ENCODE measurements at regions not wholly inside any gene's neighbourhood (a gene's known extent, or its start where the extent isn't known, plus 50 kb on each side); places are given as distances from the start of the nearest gene placed in this dataset.

- TF ChIP-seq NFRKB (IDR thresholded peaks at IDR 0.05; ENCODE audit: low read depth) (no peak), ZNF239 (CRISPR knock-in tag; IDR thresholded peaks at IDR 0.05) (no peak), RBM22 (IDR thresholded peaks at IDR 0.05; ENCODE audit: low read depth, low read length, poor library complexity, severe bottlenecking) (no peak), HEY1 (CRISPR knock-in tag; IDR thresholded peaks at IDR 0.05; ENCODE audit: borderline replicate concordance) (no peak), EWSR1 (IDR thresholded peaks at IDR 0.05; ENCODE audit: borderline replicate concordance, low read depth, partially characterized antibody) (no peak), ILF3 (IDR thresholded peaks at IDR 0.05; ENCODE audit: borderline replicate concordance) (no peak), HDAC6 (IDR thresholded peaks at IDR 0.05; ENCODE audit: low read depth, low read length) (no peak)
These were observed 112.5 kb downstream of the ADRA2C start (continued) for GRCh38 chr4:3878678-3879077.

GRCh38 chr4:3879681-3880614 is 113.8 kb downstream of the ADRA2C start:
- CTCF ChIA-PET (ENCODE audit: low intra/inter-chr PET ratio), result interaction anchor here (0.7 kb wide), 1 partner anchor 48 kb away, joined by 4 read pairs; no protein-coding TSS in a partner anchor
- TF ChIP-seq PHTF2 (CRISPR knock-in tag; IDR thresholded peaks at IDR 0.05) (no peak), NCOA2 (IDR thresholded peaks at IDR 0.05; ENCODE audit: partially characterized antibody in 2 of 2) (no peak), ZBTB2 (IDR thresholded peaks at IDR 0.05) (no peak), ZFPM2 (CRISPR knock-in tag; IDR thresholded peaks at IDR 0.05) (no peak), ARID3A (IDR thresholded peaks at IDR 0.05; ENCODE audit: borderline replicate concordance, low read depth, low read length) (no peak), ZNF232 (CRISPR knock-in tag; IDR thresholded peaks at IDR 0.05) (no peak), ZNF717 (CRISPR knock-in tag; IDR thresholded peaks at IDR 0.05) (no peak)
- TF ChIP-seq, protein P1, sequence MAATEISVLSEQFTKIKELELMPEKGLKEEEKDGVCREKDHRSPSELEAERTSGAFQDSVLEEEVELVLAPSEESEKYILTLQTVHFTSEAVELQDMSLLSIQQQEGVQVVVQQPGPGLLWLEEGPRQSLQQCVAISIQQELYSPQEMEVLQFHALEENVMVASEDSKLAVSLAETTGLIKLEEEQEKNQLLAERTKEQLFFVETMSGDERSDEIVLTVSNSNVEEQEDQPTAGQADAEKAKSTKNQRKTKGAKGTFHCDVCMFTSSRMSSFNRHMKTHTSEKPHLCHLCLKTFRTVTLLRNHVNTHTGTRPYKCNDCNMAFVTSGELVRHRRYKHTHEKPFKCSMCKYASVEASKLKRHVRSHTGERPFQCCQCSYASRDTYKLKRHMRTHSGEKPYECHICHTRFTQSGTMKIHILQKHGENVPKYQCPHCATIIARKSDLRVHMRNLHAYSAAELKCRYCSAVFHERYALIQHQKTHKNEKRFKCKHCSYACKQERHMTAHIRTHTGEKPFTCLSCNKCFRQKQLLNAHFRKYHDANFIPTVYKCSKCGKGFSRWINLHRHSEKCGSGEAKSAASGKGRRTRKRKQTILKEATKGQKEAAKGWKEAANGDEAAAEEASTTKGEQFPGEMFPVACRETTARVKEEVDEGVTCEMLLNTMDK (IDR thresholded peaks at IDR 0.05; ENCODE audit: borderline replicate concordance, insufficient read depth, low read depth, low read length, poor library complexity, severe bottlenecking), result no peak

More at GRCh38 chr4:3879681-3880614, 113.8 kb downstream of the ADRA2C start:
- in situ Hi-C loops (cut with MboI), result no loop called here
- FAIRE-seq, result no peak
- no peak overlapping the region for H3K4me2 ChIP-seq (ENCODE audit: insufficient read depth, low read length)
- no peak overlapping the region for H3K9ac ChIP-seq (ENCODE audit: insufficient read depth in 1 of 2, low read depth in 2 of 2, low read length in 2 of 2)
- no peaks in the 10 kb centered on the region for H3K36me3 ChIP-seq (ENCODE audit: control insufficient read depth, insufficient read depth, low read length)
- no peaks in the 10 kb centered on the region for H3K9me1 ChIP-seq (ENCODE audit: control insufficient read depth, insufficient read depth, low read length)
- no peaks in the 10 kb centered on the region for H3K79me2 ChIP-seq (ENCODE audit: control insufficient read depth, insufficient read depth, low read length)
- H3K27me3 ChIP-seq (ENCODE audit: control insufficient read depth in 2 of 2, insufficient read depth in 2 of 2, low read length in 2 of 2), result peaks cover 2 to 22% of the 10 kb centered on the region in 2 experiments; a peak in 4 of 5 replicates
- no peaks in the 10 kb centered on the region for H3K9me3 ChIP-seq (replicated peaks; ENCODE audit: control insufficient read depth, insufficient read depth, low read depth, low read length)
- no peak for ATAC-seq
- BruUV-seq (replicated peaks), result no TSS peak
- no peak for DNase-seq (ENCODE audit: extremely low read depth in 1 of 4, low spot score in 3 of 4)
- H3K4me1 ChIP-seq (replicated peaks in 1 of 2; ENCODE audit: control insufficient read depth in 2 of 2, insufficient read depth in 2 of 2, low read length in 2 of 2), result peaks cover 0 to 12% of the 10 kb centered on the region in 2 experiments; a peak in 2 of 5 replicates
- POLR2A ChIA-PET, result interaction anchor here (0.7 kb wide), 1 partner anchor 14 kb away, joined by 3 read pairs; no protein-coding TSS in a partner anchor
- no peak overlapping the region for H3K27ac ChIP-seq (ENCODE audit: extremely low read depth, low read depth, low read length)
- intact Hi-C loops (cut with micrococcal nuclease), result loop anchor here (1.0 to 5.0 kb wide), 2 partner anchors 133 to 400 kb away; no protein-coding TSS in a partner anchor
- no peak overlapping the region for H2AFZ ChIP-seq (ENCODE audit: low read depth, low read length)
- WGBS (ENCODE audit: insufficient coverage, low coverage, missing lambda C conversion rate), result 6% methylated on average over 39 of the region's 46 CpGs
- no peak overlapping the region for H3K4me3 ChIP-seq
- H4K20me1 ChIP-seq (replicated peaks; ENCODE audit: control insufficient read depth, insufficient read depth, low read length), result no peaks in the 10 kb centered on the region

Measured in K562 (cell line).